Sigmoid colon (tissue), 6 donors: ENCODE measurements at regions not wholly inside any gene's neighbourhood (a gene's known extent, or its start where the extent isn't known, plus 50 kb on each side); places are given as distances from the start of the nearest gene placed in this dataset.

Experiments used
- DNase-seq: peaks from one replicate; pipeline ENCODE4 v3.0.0-alpha.2; 2019
- H3K27ac ChIP-seq, 4 donors: fragments of 200-600 bp; sonication (generic); one replicate each; pipeline ENCODE4 v1.5.1; 2016 to 2019; ENCODE audit warnings: mild to moderate bottlenecking in 1 of 4
- H3K27me3 ChIP-seq, 3 donors: fragments of 200-600 bp; sonication (generic); one replicate each; pipeline ENCODE4 v1.5.1; 2019; ENCODE audit warnings: mild to moderate bottlenecking in 1 of 3
- H3K36me3 ChIP-seq, 4 donors: fragments of 200-600 bp; sonication (generic); one replicate each; pipeline ENCODE4 v1.5.1; 2016 to 2019
- H3K4me1 ChIP-seq, 4 donors: fragments of 200-600 bp; sonication (generic); one replicate each; pipeline ENCODE4 v1.5.1; 2017 to 2019
- H3K4me3 ChIP-seq, 4 donors: fragments of 200-600 bp; sonication (generic); one replicate each; pipeline ENCODE4 v1.5.1; 2017 to 2019; ENCODE audit warnings: mild to moderate bottlenecking in 2 of 4, moderate library complexity in 1 of 4
- H3K9me3 ChIP-seq, 4 donors: fragments of 200-600 bp in 3 of 4; sonication (generic) in 3 of 4; one replicate each; pipeline versions ENCODE4 v1.5.1 to v1.6.1; 2013 to 2019
- EP300 ChIP-seq, 4 donors: sonication (generic); formaldehyde crosslinking; IDR thresholded peaks; one replicate each; pipeline ENCODE4 v1.6.1; 2017; ENCODE audit warnings: antibody characterized with exemption in 4 of 4
- POLR2A ChIP-seq, 2 donors: fragments of 450-650 bp; IDR thresholded peaks; one replicate each; pipeline ENCODE4 v1.6.1; 2016; ENCODE audit warnings: antibody characterized with exemption in 2 of 2, mild to moderate bottlenecking in 2 of 2, moderate library complexity in 2 of 2
- POLR2AphosphoS5 ChIP-seq, 4 donors: sonication (generic); formaldehyde crosslinking; IDR thresholded peaks; one replicate each; pipeline ENCODE4 v1.6.1; 2017; ENCODE audit warnings: antibody characterized with exemption in 4 of 4
- WGBS, 2 donors: extraction: QIAGEN DNeasy Blood & Tissue Kit; methylation state at CpG; one replicate each; pipeline ENCODE4 v1.1.7; 2013; 5-methylcytosine and 5-hydroxymethylcytosine counted together
- intact Hi-C: fragments of 100-400 bp; cut with DNase I; formaldehyde crosslinking; loops from one replicate; pipeline ENCODE4 v1.15.1; 2023
- TF ChIP-seq, protein P1 (sequence below), 4 experiments: fragments of 450-650 bp in 3 of 4; fragments of 200-600 bp in 1 of 4; IDR thresholded peaks; one replicate each; pipeline ENCODE4 v1.5.1; 2016 to 2019; ENCODE audit warnings: antibody characterized with exemption in 4 of 4, mild to moderate bottlenecking in 3 of 4, moderate library complexity in 2 of 4
- donor health status: healthy with polysubstance abuse.
- donor health status: healthy.

DNA sequence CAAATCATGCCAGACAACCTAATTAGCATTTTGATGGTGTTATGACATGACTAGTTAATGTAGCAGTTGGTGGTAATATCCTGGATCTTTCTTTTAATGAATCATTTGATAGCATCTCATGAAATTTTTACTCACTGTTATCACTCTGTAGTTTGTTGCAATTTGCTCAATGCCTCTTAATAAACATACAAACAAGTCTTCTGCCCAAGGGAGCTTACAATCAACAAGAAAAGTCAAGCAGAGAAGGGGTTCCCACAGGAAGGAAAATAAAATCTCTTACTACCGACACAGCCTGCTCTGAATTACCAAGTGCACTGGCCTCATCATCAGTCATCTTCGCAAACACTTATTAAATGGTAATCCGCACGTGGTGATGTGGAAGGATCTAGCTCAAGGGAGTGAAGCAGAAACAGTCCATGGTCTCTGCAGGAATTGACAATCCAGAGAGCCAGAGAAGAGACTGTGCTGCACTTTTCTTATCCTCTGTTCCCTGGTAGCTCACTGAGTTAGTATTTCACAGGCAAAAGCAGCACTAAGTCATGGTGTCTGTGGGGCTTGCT, 263.5 kb downstream of the EPHA4 start:
- TF ChIP-seq POLR2AphosphoS5 (IDR thresholded peaks at IDR 0.05) (no peak), EP300 (IDR thresholded peaks at IDR 0.05) (no peak), POLR2A (IDR thresholded peaks at IDR 0.05) (no peak)
- TF ChIP-seq, protein P1, sequence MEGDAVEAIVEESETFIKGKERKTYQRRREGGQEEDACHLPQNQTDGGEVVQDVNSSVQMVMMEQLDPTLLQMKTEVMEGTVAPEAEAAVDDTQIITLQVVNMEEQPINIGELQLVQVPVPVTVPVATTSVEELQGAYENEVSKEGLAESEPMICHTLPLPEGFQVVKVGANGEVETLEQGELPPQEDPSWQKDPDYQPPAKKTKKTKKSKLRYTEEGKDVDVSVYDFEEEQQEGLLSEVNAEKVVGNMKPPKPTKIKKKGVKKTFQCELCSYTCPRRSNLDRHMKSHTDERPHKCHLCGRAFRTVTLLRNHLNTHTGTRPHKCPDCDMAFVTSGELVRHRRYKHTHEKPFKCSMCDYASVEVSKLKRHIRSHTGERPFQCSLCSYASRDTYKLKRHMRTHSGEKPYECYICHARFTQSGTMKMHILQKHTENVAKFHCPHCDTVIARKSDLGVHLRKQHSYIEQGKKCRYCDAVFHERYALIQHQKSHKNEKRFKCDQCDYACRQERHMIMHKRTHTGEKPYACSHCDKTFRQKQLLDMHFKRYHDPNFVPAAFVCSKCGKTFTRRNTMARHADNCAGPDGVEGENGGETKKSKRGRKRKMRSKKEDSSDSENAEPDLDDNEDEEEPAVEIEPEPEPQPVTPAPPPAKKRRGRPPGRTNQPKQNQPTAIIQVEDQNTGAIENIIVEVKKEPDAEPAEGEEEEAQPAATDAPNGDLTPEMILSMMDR (IDR thresholded peaks at IDR 0.05): no peak
- H3K27ac ChIP-seq: no peak overlapping the region
- H3K4me3 ChIP-seq: no peak overlapping the region
- intact Hi-C loops: no loop called here
- H3K36me3 ChIP-seq: no peaks in the 10 kb centered on the region
- no peak for DNase-seq
- H3K4me1 ChIP-seq: no peaks in the 10 kb centered on the region
- 82 to 88% methylated on average over 4 of the region's 4 CpGs for WGBS, 2 donors
- H3K9me3 ChIP-seq: no peaks in the 10 kb centered on the region
- H3K27me3 ChIP-seq: no peaks in the 10 kb centered on the region

DNA sequence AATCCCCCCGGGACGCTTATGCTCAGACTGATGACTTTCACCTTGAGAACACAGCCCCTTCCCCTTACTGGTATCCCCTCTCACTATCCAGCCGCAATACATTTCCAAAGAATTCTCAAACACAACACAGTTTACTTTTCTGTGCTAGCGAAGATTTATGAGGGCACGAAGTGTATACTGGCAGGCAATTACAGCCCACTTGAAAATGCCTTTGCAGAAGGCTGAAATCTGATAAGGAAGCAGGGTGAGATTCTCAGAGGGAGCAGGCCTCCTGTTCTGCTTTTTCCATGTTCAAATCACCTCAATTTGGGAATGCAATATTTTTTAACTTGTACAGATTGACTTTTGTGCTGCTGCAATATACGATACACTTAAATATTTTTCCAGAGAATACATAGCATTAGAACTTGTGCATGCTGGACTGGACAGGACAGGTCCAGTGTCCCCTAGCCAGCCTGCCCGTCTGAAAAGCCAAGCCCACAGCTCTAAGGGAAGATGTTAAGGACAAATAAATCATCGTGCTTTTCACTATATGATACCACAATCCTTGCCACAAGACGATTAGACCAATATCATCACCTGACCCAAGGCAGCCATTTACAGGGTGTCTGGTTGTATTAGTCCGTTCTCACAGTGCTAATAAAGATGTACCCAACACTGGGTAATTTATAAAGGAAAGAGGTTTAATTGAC, 262.1 kb downstream of the EPHA4 start:
- H3K27ac ChIP-seq: no peak overlapping the region
- H3K4me1 ChIP-seq: no peaks in the 10 kb centered on the region
- TF ChIP-seq, protein P1 (IDR thresholded peaks at IDR 0.05): no peak
- TF ChIP-seq POLR2AphosphoS5 (IDR thresholded peaks at IDR 0.05): no peak
- TF ChIP-seq POLR2A (IDR thresholded peaks at IDR 0.05): no peak
- no peak for TF ChIP-seq EP300 (IDR thresholded peaks at IDR 0.05)
- H3K4me3 ChIP-seq: no peak overlapping the region
- 32 to 65% methylated on average over 10 of the region's 10 CpGs for WGBS, 2 donors
- no peak for DNase-seq
- no peaks in the 10 kb centered on the region for H3K9me3 ChIP-seq
- no peaks in the 10 kb centered on the region for H3K36me3 ChIP-seq
- intact Hi-C loops: no loop called here
- no peaks in the 10 kb centered on the region for H3K27me3 ChIP-seq

DNA sequence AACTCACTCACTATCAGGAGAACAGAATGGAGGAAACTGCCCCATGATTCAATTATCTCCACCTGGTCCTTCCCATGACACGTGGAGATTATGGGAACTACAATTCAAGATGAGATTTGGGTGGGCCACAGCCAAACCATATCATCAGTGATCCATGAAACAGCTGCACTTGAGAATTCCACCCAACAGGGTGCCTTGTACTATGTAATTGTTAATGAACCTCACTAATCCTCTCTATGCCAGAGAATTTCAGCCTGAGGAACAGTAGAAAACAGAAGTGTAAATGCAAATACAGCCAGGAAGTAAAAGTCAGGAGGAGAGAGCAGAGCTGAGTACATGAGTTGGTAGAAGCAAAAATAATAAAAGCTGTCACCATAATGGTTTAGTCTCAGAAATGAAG, 261.4 kb downstream of the EPHA4 start:
- Histone ChIP-seq H3K4me3 (no peak overlapping the region), H3K36me3 (no peaks in the 10 kb centered on the region), H3K9me3 (no peaks in the 10 kb centered on the region), H3K27ac (no peak overlapping the region), H3K4me1 (no peaks in the 10 kb centered on the region), H3K27me3 (no peaks in the 10 kb centered on the region)
- 70 to 88% methylated on average over 1 of the region's 1 CpG for WGBS, 2 donors
- TF ChIP-seq POLR2A (IDR thresholded peaks at IDR 0.05): no peak
- TF ChIP-seq EP300 (IDR thresholded peaks at IDR 0.05): no peak
- TF ChIP-seq POLR2AphosphoS5 (IDR thresholded peaks at IDR 0.05): no peak
- TF ChIP-seq, protein P1 (IDR thresholded peaks at IDR 0.05): no peak
- intact Hi-C loops: no loop called here
- DNase-seq: no peak

DNA sequence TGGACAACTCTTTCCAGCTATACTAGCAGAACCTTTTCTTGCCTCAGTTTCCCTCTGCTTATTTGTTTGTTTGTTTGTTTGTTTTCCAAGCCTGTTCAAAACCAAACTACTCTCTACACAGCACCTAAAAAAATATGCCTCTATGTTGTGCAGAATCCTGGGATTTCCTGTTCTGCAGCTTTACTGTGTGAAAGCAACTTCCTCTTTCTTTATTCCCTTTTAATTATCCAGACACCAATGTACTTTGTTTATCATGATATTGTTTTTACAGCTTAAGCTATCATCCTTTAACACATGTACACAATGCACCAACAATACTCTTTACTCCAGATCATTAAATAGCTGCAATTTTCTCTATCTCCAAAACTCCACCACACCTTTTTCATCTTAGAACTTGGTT, 259.5 kb downstream of the EPHA4 start:
- Histone ChIP-seq H3K4me3 (no peak overlapping the region), H3K27ac (no peak overlapping the region), H3K4me1 (no peaks in the 10 kb centered on the region), H3K36me3 (no peaks in the 10 kb centered on the region), H3K9me3 (no peaks in the 10 kb centered on the region), H3K27me3 (no peaks in the 10 kb centered on the region)
- no peak for TF ChIP-seq EP300 (IDR thresholded peaks at IDR 0.05)
- TF ChIP-seq, protein P1 (IDR thresholded peaks at IDR 0.05): no peak
- intact Hi-C loops: no loop called here
- no peak for DNase-seq

DNA sequence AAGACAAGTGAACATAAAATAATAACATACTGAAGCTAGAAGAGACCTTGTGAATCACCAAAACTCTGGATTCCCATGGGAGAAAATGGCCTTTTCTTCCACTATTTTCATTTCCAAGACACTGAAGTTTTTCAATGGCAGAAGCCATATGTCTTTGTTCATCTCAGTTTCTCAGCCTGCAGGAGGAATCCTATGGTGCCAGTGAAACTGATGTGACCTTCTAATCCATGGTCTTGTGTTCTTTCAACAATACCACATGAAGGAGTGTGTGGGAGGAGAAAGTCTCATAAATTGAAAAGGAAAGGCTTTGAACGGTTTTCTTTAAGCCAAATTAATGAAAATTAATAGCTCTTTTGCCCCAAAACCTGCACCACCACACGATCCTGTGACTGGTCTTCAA, 257.3 kb downstream of the EPHA4 start:
- DNase-seq: no peak
- intact Hi-C loops: no loop called here
- Histone ChIP-seq H3K9me3 (no peaks in the 10 kb centered on the region), H3K36me3 (no peaks in the 10 kb centered on the region), H3K4me3 (no peak overlapping the region), H3K27me3 (no peaks in the 10 kb centered on the region), H3K4me1 (no peaks in the 10 kb centered on the region), H3K27ac (no peak overlapping the region)
- TF ChIP-seq EP300 (IDR thresholded peaks at IDR 0.05): no peak
- TF ChIP-seq, protein P1 (IDR thresholded peaks at IDR 0.05): no peak
- no peak for TF ChIP-seq POLR2A (IDR thresholded peaks at IDR 0.05)
- TF ChIP-seq POLR2AphosphoS5 (IDR thresholded peaks at IDR 0.05): no peak
- WGBS, 2 donors: 56 to 62% methylated on average over 2 of the region's 2 CpGs
